Neural cell (in vitro differentiated cells): ENCODE measurements at regions not wholly inside any gene's neighbourhood (a gene's known extent, or its start where the extent isn't known, plus 50 kb on each side); places are given as distances from the start of the nearest gene placed in this dataset.

Experiments
- H2AFZ ChIP-seq: fragments of 200-600, 300-800 bp; sonication (generic), shearing (Covaris generic); 2 replicates; pipeline ENCODE4 v1.6.0; 2014; ENCODE audit warnings: low read depth, mild to moderate bottlenecking, antibody characterized with exemption, low read length, moderate library complexity
- H3F3A ChIP-seq: fragments of 200-600 bp; shearing (Covaris generic); 2 replicates; pipeline ENCODE4 v1.6.1; 2016; ENCODE audit warnings: mild to moderate bottlenecking, moderate library complexity, mixed read lengths, antibody characterized with exemption, low read length; ENCODE audit not compliant: insufficient read depth, poor library complexity, severe bottlenecking
- H3K27ac ChIP-seq: fragments of 200-600, 300-800 bp; sonication (generic), shearing (Covaris generic); 2 replicates; pipeline ENCODE4 v1.5.1; 2014; ENCODE audit warnings: mild to moderate bottlenecking, low read length, moderate library complexity
- H3K27me3 ChIP-seq: fragments of 300-800, 200-600 bp; sonication (generic), shearing (Covaris generic); 2 replicates; pipeline ENCODE4 v1.6.0; 2014; ENCODE audit warnings: mild to moderate bottlenecking, low read depth, low read length, moderate library complexity; ENCODE audit not compliant: insufficient read depth
- H3K36me3 ChIP-seq: fragments of 300-800, 200-600 bp; sonication (generic), shearing (Covaris generic); 2 replicates; pipeline ENCODE4 v1.5.1; 2014; ENCODE audit warnings: mild to moderate bottlenecking, antibody characterized with exemption, low read length, moderate library complexity; ENCODE audit not compliant: insufficient read depth
- H3K4me2 ChIP-seq: fragments of 300-800, 200-600 bp; sonication (generic), shearing (Covaris generic); 2 replicates; pipeline ENCODE4 v1.6.0; 2014; ENCODE audit warnings: mild to moderate bottlenecking, low read length
- H3K4me3 ChIP-seq: fragments of 300-800, 200-600 bp; sonication (generic), shearing (Covaris generic); 2 replicates; pipeline ENCODE4 v1.5.1; 2014; ENCODE audit warnings: mild to moderate bottlenecking, low read length, moderate library complexity
- H3K79me2 ChIP-seq: fragments of 200-600 bp; shearing (Covaris generic); replicated peaks from 2 replicates; pipeline ENCODE4 v1.6.0; 2014; ENCODE audit warnings: mild to moderate bottlenecking, low read length, moderate library complexity; ENCODE audit not compliant: insufficient read depth
- H3K9ac ChIP-seq: fragments of 300-800, 200-600 bp; sonication (generic), shearing (Covaris generic); 2 replicates; pipeline ENCODE4 v1.6.1; 2016; ENCODE audit warnings: mild to moderate bottlenecking, low read length, mixed read lengths
- H3K9me2 ChIP-seq: fragments of 200-600 bp; shearing (Covaris generic); 2 replicates; pipeline ENCODE4 v1.6.1; 2016; ENCODE audit warnings: mild to moderate bottlenecking, low read length, mixed read lengths; ENCODE audit not compliant: insufficient read depth
- H3K9me3 ChIP-seq: fragments of 200-600, 300-800 bp; sonication (generic), shearing (Covaris generic); 2 replicates; pipeline ENCODE4 v1.6.1; 2016; ENCODE audit warnings: mild to moderate bottlenecking, mixed run types, low read length, moderate library complexity, mixed read lengths
- H4K20me1 ChIP-seq: fragments of 200-600 bp; shearing (Covaris generic); 2 replicates; pipeline ENCODE4 v1.6.1; 2016; ENCODE audit warnings: mild to moderate bottlenecking, mixed run types; ENCODE audit not compliant: insufficient read depth
- EZH2 ChIP-seq: fragments of 200-600, 300-800 bp; shearing (Covaris generic), sonication (generic); IDR thresholded peaks from 2 replicates; pipeline ENCODE4 v1.6.1; 2014; ENCODE audit warnings: antibody characterized with exemption, low read length, borderline replicate concordance, mild to moderate bottlenecking; ENCODE audit not compliant: insufficient read depth, poor library complexity, severe bottlenecking
- POLR2AphosphoS5 ChIP-seq: IDR thresholded peaks from 2 replicates; pipeline ENCODE4 v1.6.1; 2012
- RAD21 ChIP-seq: fragments of 450-650 bp; conservative IDR thresholded peaks from 2 replicates; pipeline ENCODE4 v1.6.1; 2014; ENCODE audit warnings: antibody characterized with exemption, mild to moderate bottlenecking, moderate library complexity
- small RNA-seq, 3 experiments: library from RNA; depleted of rRNA; stranded (forward); fragments of <200 nt; gene quantifications; one replicate each; pipeline ENCODE3, GENCODE V24; 2012

GRCh38 chr7:96377399-96377798 is 55.5 kb upstream of the SLC25A13 start:
- no peaks in the 10 kb centered on the region for H4K20me1 ChIP-seq

More at GRCh38 chr7:96377399-96377798, 55.5 kb upstream of the SLC25A13 start:
- no peaks in the 10 kb centered on the region for H3K36me3 ChIP-seq
- H3K9me2 ChIP-seq: no peaks in the 10 kb centered on the region
- no peak overlapping the region for H3K4me2 ChIP-seq
- no peaks in the 10 kb centered on the region for H3K27me3 ChIP-seq
- no peak overlapping the region for H3K4me3 ChIP-seq
- TF ChIP-seq POLR2AphosphoS5: no peak
- no peak for TF ChIP-seq EZH2
- TF ChIP-seq RAD21: no peak
- H3F3A ChIP-seq: no peaks in the 10 kb centered on the region
- no peaks in the 10 kb centered on the region for H3K9me3 ChIP-seq
- H3K27ac ChIP-seq: no peak overlapping the region
- no peaks in the 10 kb centered on the region for H3K79me2 ChIP-seq
- H2AFZ ChIP-seq: no peak overlapping the region
- no peak overlapping the region for H3K9ac ChIP-seq

Small RNAs in the stretch of these regions (small RNA-seq; reads per million reads assigned to genes)
- gene RNU7-188P: 0 reads per million in 3 experiments
